Upper lobe of left lung (tissue), 4 donors: ENCODE measurements at regions not wholly inside any gene's neighbourhood (a gene's known extent, or its start where the extent isn't known, plus 50 kb on each side); places are given as distances from the start of the nearest gene placed in this dataset.

ENCODE experiments used
- CTCF ChIP-seq, 6 experiments: fragments of 450-650 bp in 4 of 6; fragments of 200-600 bp in 2 of 6; sonication (generic) in 2 of 6; IDR thresholded peaks; one replicate each; pipeline ENCODE4 v1.5.1; 2016 to 2019; ENCODE audit warnings: antibody characterized with exemption in 6 of 6
- POLR2AphosphoS5 ChIP-seq, 2 donors: sonication (generic); formaldehyde crosslinking; IDR thresholded peaks; one replicate each; pipeline ENCODE4 v1.5.1; 2017; ENCODE audit warnings: antibody characterized with exemption in 2 of 2

GRCh38 chr2:212858496-212858895 is 292.9 kb downstream of the IKZF2 start:
- TF ChIP-seq POLR2AphosphoS5 (IDR thresholded peaks at IDR 0.05) (no peak), CTCF (IDR thresholded peaks at IDR 0.05) (no peak)
